ENCODE measurements at regions not wholly inside any gene's neighbourhood (a gene's known extent, or its start where the extent isn't known, plus 50 kb on each side); places are given as distances from the start of the nearest gene placed in this dataset.

GRCh38 chr11:111019871-111020670 lies 225.5 kb upstream of the POU2AF2 start:
- no peak for DNase-seq

- DNase-seq: no peak
Observed at GRCh38 chr11:111019451-111019850, 226.1 kb upstream of the POU2AF2 start.

- DNase-seq: no peak
Observed at GRCh38 chr11:111018566-111018965, 227.0 kb upstream of the POU2AF2 start.

GRCh38 chr11:111012491-111012890 lies 233.0 kb upstream of the POU2AF2 start:
- DNase-seq: no peak

- no peak for DNase-seq
Observed at GRCh38 chr11:111011275-111011594, 234.3 kb upstream of the POU2AF2 start.

- DNase-seq: no peak
Observed at GRCh38 chr11:111010391-111011274, 234.9 kb upstream of the POU2AF2 start.

- DNase-seq: no peak
Observed at GRCh38 chr11:111006227-111006626, 239.3 kb upstream of the POU2AF2 start.

GRCh38 chr11:111001986-111002611 lies 243.4 kb upstream of the POU2AF2 start:
- no peak for DNase-seq

- DNase-seq: no peak
Observed at GRCh38 chr11:111001081-111001430, 244.5 kb upstream of the POU2AF2 start.

- no peak for DNase-seq
Observed at GRCh38 chr11:111000400-111001080, 245.0 kb upstream of the POU2AF2 start.

GRCh38 chr11:110992481-110992880 lies 253.0 kb upstream of the POU2AF2 start:
- DNase-seq: no peak

GRCh38 chr11:110991661-110992355 lies 253.7 kb upstream of the POU2AF2 start:
- no peak for DNase-seq

GRCh38 chr11:110990311-110990710 lies 255.2 kb upstream of the POU2AF2 start:
- DNase-seq: no peak

GRCh38 chr11:110989428-110990133 lies 255.9 kb upstream of the POU2AF2 start:
- DNase-seq: no peak

GRCh38 chr11:110988671-110989070 lies 256.9 kb upstream of the POU2AF2 start:
- no peak for DNase-seq

GRCh38 chr11:110986016-110986415 lies 259.5 kb upstream of the POU2AF2 start:
- DNase-seq: no peak

GRCh38 chr11:110985547-110985946 lies 260.0 kb upstream of the POU2AF2 start:
- DNase-seq: no peak

- DNase-seq: no peak
Observed at GRCh38 chr11:110984693-110985092, 260.8 kb upstream of the POU2AF2 start.

GRCh38 chr11:110984147-110984546 lies 261.4 kb upstream of the POU2AF2 start:
- DNase-seq: no peak

GRCh38 chr11:110982214-110982613 lies 263.3 kb upstream of the POU2AF2 start:
- DNase-seq: no peak

- DNase-seq: no peak
Observed at GRCh38 chr11:110979696-110980095, 265.8 kb upstream of the POU2AF2 start.

GRCh38 chr11:110977661-110978060 lies 265.4 kb upstream of the ARHGAP20 start:
- no peak for DNase-seq

Measured in NCI-H2107 (cell line).